SU-DHL-6 (cell line): ENCODE measurements at regions not wholly inside any gene's neighbourhood (a gene's known extent, or its start where the extent isn't known, plus 50 kb on each side); places are given as distances from the start of the nearest gene placed in this dataset.

Experiments used
- EZH2phosphoT487 ChIP-seq: fragments of 200-600 bp; sonication (generic), shearing (Covaris generic); conservative IDR thresholded peaks from 2 replicates; pipeline ENCODE4 v1.6.1; 2018; ENCODE audit warnings: mild to moderate bottlenecking, antibody characterized with exemption, low read length, moderate library complexity, mixed read lengths
- TF ChIP-seq, protein P1 (sequence below): fragments of 200-600 bp; sonication (generic); IDR thresholded peaks from one replicate; pipeline ENCODE4 v1.5.1; 2017; ENCODE audit warnings: antibody characterized with exemption, mild to moderate bottlenecking, low read length, moderate library complexity; ENCODE audit not compliant: insufficient read depth, poor library complexity, severe bottlenecking

- TF ChIP-seq, protein P1, sequence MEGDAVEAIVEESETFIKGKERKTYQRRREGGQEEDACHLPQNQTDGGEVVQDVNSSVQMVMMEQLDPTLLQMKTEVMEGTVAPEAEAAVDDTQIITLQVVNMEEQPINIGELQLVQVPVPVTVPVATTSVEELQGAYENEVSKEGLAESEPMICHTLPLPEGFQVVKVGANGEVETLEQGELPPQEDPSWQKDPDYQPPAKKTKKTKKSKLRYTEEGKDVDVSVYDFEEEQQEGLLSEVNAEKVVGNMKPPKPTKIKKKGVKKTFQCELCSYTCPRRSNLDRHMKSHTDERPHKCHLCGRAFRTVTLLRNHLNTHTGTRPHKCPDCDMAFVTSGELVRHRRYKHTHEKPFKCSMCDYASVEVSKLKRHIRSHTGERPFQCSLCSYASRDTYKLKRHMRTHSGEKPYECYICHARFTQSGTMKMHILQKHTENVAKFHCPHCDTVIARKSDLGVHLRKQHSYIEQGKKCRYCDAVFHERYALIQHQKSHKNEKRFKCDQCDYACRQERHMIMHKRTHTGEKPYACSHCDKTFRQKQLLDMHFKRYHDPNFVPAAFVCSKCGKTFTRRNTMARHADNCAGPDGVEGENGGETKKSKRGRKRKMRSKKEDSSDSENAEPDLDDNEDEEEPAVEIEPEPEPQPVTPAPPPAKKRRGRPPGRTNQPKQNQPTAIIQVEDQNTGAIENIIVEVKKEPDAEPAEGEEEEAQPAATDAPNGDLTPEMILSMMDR, result no peak
- no peak for TF ChIP-seq EZH2phosphoT487
Observed at GRCh38 chr7:25752967-25753791, 398.8 kb upstream of the NFE2L3 start.
